Mucosa of descending colon (tissue), 3 donors: ENCODE measurements at regions not wholly inside any gene's neighbourhood (a gene's known extent, or its start where the extent isn't known, plus 50 kb on each side); places are given as distances from the start of the nearest gene placed in this dataset.
"Not testable (repeated sequence)": the region's sequence is repeated elsewhere in the genome, so short reads cannot be mapped to it uniquely, and the experiment has no call there.

Experiments
- ATAC-seq: fragments of 200-7000 bp; cut with Tn5 transposase; one replicate; pipeline ENCODE4 v1.9.1; 2020; ENCODE audit warnings: mild to moderate bottlenecking, moderate library complexity
- DNase-seq, 3 donors: peaks; one replicate each; pipeline ENCODE4 v3.0.0-alpha.2; 2020
- H3K36me3 ChIP-seq: fragments of 200-600 bp; one replicate; pipeline ENCODE4 v1.8.0; 2021; ENCODE audit warnings: low read depth, mild to moderate bottlenecking
- H3K4me1 ChIP-seq: fragments of 200-600 bp; one replicate; pipeline ENCODE4 v1.8.0; 2021; ENCODE audit warnings: low read depth, mild to moderate bottlenecking
- H3K4me3 ChIP-seq: fragments of 200-600 bp; one replicate; pipeline ENCODE4 v1.8.0; 2021; ENCODE audit warnings: mild to moderate bottlenecking
- H3K9me3 ChIP-seq: fragments of 200-600 bp; one replicate; pipeline ENCODE4 v1.8.0; 2021; ENCODE audit warnings: mild to moderate bottlenecking
- intact Hi-C, 2 donors: fragments of 100-400 bp; cut with DNase I in 1 of 2; cut with micrococcal nuclease in 1 of 2; formaldehyde crosslinking; loops; one replicate each; pipeline versions ENCODE4 v1.11.0 to v1.11.1; 2022; cut with DNase I, micrococcal nuclease
- TF ChIP-seq, protein P1 (sequence below): fragments of 200-600 bp; IDR thresholded peaks from one replicate; pipeline ENCODE4 v1.8.0; 2022; ENCODE audit warnings: antibody characterized with exemption, mild to moderate bottlenecking
- donor health status: DM: no; HTN: no; CAD: no; lungs with moderate emphysema.
- donor health status: DM: no; HTN: no; CAD: no.
- donor health status: DM: no; HTN: yes; CAD: no.

DNA sequence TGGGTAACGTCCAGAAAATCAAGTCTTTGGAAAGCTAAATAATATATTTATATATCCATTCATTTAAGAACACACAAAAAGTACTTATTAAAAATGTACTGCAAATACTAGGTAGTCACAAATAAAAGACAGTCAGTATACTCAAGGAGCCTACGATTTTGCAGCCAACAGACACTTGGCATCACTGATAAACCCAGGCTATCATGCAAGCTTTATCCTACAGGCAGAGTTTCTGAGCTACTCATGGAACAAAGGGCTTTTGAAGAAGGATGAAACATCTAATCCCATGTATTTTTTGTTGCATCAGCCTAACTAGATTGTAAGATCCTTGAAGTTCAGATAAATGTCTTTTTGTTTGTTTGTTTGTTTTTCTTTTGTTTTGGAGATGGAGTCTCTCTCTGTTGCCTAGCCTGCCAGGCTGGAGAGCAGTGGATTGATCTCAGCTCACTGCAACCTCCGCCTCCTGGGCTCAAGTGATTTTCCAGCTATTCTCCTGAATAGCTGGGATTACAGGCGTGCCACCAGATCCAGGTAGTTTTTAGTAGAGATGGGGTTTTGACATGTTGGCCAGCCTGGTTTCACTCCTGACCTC lies 319.4 kb upstream of the MDFIC2 start:
- Histone ChIP-seq H3K36me3 (no peaks in the 10 kb centered on the region), H3K4me3 (no peak overlapping the region), H3K9me3 (no peaks in the 10 kb centered on the region), H3K4me1 (no peaks in the 10 kb centered on the region)
- TF ChIP-seq, protein P1, sequence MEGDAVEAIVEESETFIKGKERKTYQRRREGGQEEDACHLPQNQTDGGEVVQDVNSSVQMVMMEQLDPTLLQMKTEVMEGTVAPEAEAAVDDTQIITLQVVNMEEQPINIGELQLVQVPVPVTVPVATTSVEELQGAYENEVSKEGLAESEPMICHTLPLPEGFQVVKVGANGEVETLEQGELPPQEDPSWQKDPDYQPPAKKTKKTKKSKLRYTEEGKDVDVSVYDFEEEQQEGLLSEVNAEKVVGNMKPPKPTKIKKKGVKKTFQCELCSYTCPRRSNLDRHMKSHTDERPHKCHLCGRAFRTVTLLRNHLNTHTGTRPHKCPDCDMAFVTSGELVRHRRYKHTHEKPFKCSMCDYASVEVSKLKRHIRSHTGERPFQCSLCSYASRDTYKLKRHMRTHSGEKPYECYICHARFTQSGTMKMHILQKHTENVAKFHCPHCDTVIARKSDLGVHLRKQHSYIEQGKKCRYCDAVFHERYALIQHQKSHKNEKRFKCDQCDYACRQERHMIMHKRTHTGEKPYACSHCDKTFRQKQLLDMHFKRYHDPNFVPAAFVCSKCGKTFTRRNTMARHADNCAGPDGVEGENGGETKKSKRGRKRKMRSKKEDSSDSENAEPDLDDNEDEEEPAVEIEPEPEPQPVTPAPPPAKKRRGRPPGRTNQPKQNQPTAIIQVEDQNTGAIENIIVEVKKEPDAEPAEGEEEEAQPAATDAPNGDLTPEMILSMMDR = no peak
- DNase-seq = no peak
- intact Hi-C loops = no loop called here
- no peak for ATAC-seq

DNA sequence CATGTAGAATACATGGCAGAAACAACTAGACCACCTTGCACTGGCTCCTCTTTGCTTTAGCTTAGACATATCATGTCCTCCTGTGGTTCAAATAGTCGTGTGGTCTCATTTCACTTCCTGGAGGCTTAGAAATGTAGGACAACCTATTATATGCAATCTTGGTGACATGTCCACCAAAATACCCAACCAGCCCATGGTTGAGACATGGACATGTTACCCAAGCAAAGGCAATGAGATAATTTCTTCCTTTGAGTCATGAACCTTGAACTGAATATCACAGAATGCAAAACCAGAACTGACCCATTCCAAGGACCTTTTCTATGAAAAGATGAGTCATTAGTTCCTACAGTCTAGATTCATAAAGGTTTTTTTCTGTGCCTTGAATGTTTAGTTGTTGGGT lies 309.0 kb upstream of the MDFIC2 start:
- DNase-seq (no peak), ATAC-seq (no peak)
- Histone ChIP-seq H3K36me3 (no peaks in the 10 kb centered on the region), H3K4me1 (no peaks in the 10 kb centered on the region), H3K4me3 (no peak overlapping the region), H3K9me3 (no peaks in the 10 kb centered on the region)
- intact Hi-C loops = no loop called here
- TF ChIP-seq, protein P1 = no peak

DNA sequence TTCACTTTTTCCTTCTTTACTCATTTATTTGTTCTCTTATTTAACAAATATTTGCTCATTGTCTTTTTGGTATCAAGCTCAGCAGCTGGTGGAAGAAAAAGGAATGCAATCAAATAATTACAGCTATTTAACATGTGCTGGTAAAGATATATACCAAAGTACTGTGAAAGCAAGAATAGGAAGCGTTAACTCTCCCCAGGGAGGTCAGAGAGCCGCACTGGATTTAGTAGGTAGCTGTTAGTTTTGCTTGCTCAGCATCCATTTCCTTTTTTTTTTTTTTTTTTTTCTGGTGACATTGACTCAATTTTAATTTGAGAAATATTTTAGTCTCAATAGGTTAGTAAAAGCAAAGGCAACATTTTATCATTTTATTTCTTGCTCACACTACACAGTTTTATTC lies 308.5 kb upstream of the MDFIC2 start:
- ATAC-seq = no peak
- DNase-seq = no peak
- TF ChIP-seq, protein P1 = no peak
- intact Hi-C loops = no loop called here
- Histone ChIP-seq H3K4me3 (no peak overlapping the region), H3K36me3 (no peaks in the 10 kb centered on the region), H3K4me1 (no peaks in the 10 kb centered on the region), H3K9me3 (no peaks in the 10 kb centered on the region)

DNA sequence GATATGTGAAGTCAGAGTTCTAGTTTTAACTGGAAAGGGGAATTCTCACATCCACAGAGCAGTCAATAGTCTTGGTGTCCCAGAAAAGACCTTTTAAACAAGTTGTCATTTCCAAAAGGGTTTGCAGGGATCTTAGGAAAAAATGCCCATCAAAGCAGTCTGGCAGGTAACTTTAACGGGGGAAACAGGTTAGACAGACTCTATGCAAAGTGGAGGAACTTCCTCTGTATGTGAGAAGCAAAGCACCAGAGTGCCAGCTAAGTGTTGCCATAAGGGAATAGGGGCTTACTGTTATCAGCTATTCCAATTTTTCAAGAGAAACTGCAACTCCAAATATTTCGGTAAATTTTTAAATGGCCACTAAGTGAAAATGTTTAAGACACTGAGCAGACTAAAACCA lies 307.9 kb upstream of the MDFIC2 start:
- Histone ChIP-seq H3K4me3 (no peak overlapping the region), H3K4me1 (no peaks in the 10 kb centered on the region), H3K9me3 (no peaks in the 10 kb centered on the region), H3K36me3 (no peaks in the 10 kb centered on the region)
- intact Hi-C loops = no loop called here
- DNase-seq = no peak
- TF ChIP-seq, protein P1 = no peak
- no peak for ATAC-seq

DNA sequence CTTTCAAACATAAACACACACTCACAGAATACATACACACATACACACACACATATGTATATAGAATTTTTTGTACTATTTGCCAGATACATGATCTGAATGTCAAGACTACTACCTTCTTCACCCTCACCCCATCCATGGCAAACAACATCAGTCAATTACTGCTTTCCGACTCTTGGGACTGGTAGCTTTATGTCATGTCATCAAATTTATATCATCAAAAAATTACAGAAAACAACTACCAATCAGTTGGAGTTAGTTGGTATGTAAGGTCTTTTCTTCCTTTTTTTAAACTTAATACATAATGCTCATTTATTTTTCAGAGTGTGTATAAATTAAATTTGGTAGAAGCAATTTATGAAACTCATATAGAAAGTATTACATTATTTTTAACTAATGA lies 305.7 kb upstream of the MDFIC2 start:
- ATAC-seq (no peak), DNase-seq (no peak)
- Histone ChIP-seq H3K4me1 (no peaks in the 10 kb centered on the region), H3K9me3 (no peaks in the 10 kb centered on the region), H3K4me3 (no peak overlapping the region), H3K36me3 (no peaks in the 10 kb centered on the region)
- intact Hi-C loops = no loop called here
- TF ChIP-seq, protein P1 = no peak

DNA sequence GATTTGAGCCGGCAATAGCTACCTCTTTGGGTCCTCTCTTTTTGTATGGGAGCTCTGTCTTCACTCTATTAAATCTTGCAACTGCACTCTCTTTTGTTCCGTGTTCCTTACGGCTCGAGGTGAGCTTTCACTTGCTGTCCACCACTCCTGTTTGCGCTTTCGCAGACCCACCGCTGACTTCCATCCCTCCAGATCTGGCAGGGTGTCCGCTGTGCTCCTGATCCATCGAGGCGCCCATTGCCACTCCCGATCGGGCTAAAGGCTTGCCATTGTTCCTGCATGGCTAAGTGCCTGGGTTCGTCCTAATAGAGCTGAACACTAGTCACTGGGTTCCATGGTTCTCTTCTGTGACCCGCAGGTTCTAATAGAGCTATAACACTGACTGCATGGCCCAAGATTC lies 304.9 kb upstream of the MDFIC2 start:
- ATAC-seq, H3K9me3 ChIP-seq, intact Hi-C loops, DNase-seq, H3K36me3 ChIP-seq, H3K4me3 ChIP-seq, H3K4me1 ChIP-seq: not testable (repeated sequence)
